GM23248 (cell line): ENCODE measurements at regions not wholly inside any gene's neighbourhood (a gene's known extent, or its start where the extent isn't known, plus 50 kb on each side); places are given as distances from the start of the nearest gene placed in this dataset.

Source experiments
- EZH2 ChIP-seq: fragments of 200-600 bp; sonication (generic); IDR thresholded peaks from 2 replicates; pipeline ENCODE4 v1.6.1; 2018; ENCODE audit warnings: antibody characterized with exemption, mild to moderate bottlenecking; ENCODE audit not compliant: insufficient read depth, poor library complexity, severe bottlenecking
- EZH2phosphoT487 ChIP-seq: fragments of 200-600 bp; sonication (generic); IDR thresholded peaks from 2 replicates; pipeline ENCODE4 v1.6.1; 2018; ENCODE audit warnings: antibody characterized with exemption, moderate library complexity, mild to moderate bottlenecking, low read depth; ENCODE audit not compliant: insufficient read depth

GRCh38 chr6:51007237-51007636, 188.6 kb downstream of the TFAP2B start:
- TF ChIP-seq EZH2 (no peak), EZH2phosphoT487 (no peak)
